CD4-positive, alpha-beta T cell treated with Interleukin-17A for 1 hour (primary cell): ENCODE measurements at regions not wholly inside any gene's neighbourhood (a gene's known extent, or its start where the extent isn't known, plus 50 kb on each side); places are given as distances from the start of the nearest gene placed in this dataset.

Experiments used
- DNase-seq: peaks from one replicate; pipeline ENCODE4 v3.0.0-alpha.2; 2020

GRCh38 chrX:131779741-131780140 lies 235.9 kb downstream of the OR13H1 start:
- no peak for DNase-seq

- DNase-seq, result no peak
Observed at GRCh38 chrX:131782646-131783045, 238.8 kb downstream of the OR13H1 start.

GRCh38 chrX:131783555-131784308 lies 239.4 kb upstream of the STK26 start:
- DNase-seq, result no peak

GRCh38 chrX:131789664-131790063 lies 233.4 kb upstream of the STK26 start:
- no peak for DNase-seq

GRCh38 chrX:131791608-131792355 lies 231.3 kb upstream of the STK26 start:
- no peak for DNase-seq

- no peak for DNase-seq
Observed at GRCh38 chrX:131792356-131792749, 230.7 kb upstream of the STK26 start.

- no peak for DNase-seq
Observed at GRCh38 chrX:131792789-131793462, 230.2 kb upstream of the STK26 start.

- no peak for DNase-seq
Observed at GRCh38 chrX:131795442-131796229, 227.5 kb upstream of the STK26 start.

GRCh38 chrX:131801066-131801465 lies 222.0 kb upstream of the STK26 start:
- no peak for DNase-seq

- no peak for DNase-seq
Observed at GRCh38 chrX:131801911-131802310, 221.2 kb upstream of the STK26 start.

- DNase-seq, result peak; percentile 24
Observed at GRCh38 chrX:131802836-131803626, 220.1 kb upstream of the STK26 start.

- DNase-seq, result peak; percentile 90
Observed at GRCh38 chrX:131812847-131813825, 210.0 kb upstream of the STK26 start.

- peak; percentile 88 for DNase-seq
Observed at GRCh38 chrX:131816551-131817136, 206.5 kb upstream of the STK26 start.

GRCh38 chrX:131818297-131818936 lies 204.7 kb upstream of the STK26 start:
- no peak for DNase-seq

GRCh38 chrX:131821945-131822622 lies 201.0 kb upstream of the STK26 start:
- DNase-seq, result no peak

GRCh38 chrX:131826572-131826971 lies 196.5 kb upstream of the STK26 start:
- DNase-seq, result no peak

- peak; percentile 62 for DNase-seq
Observed at GRCh38 chrX:131827935-131828334, 195.2 kb upstream of the STK26 start.

- DNase-seq, result no peak
Observed at GRCh38 chrX:131828482-131828881, 194.6 kb upstream of the STK26 start.
